H1 (cell line): ENCODE measurements at regions not wholly inside any gene's neighbourhood (a gene's known extent, or its start where the extent isn't known, plus 50 kb on each side); places are given as distances from the start of the nearest gene placed in this dataset.

Experiments used
- CTCF ChIA-PET: fragments of 300-600 bp; sonication (Branson Sonifier 250); formaldehyde crosslinking; loops from one replicate; lab custom pipeline; 2021; ENCODE audit not compliant: partially characterized antibody; lab: Charles Lee
- POLR2A ChIA-PET: fragments of 300-600 bp; sonication (Branson Sonifier 250); formaldehyde crosslinking; loops from one replicate; lab custom pipeline; 2021; ENCODE audit warnings: inconsistent platforms; ENCODE audit not compliant: partially characterized antibody; lab: Charles Lee
- DNase-seq, 2 experiments: peaks; one replicate each; pipeline versions ENCODE4 v3.0.0 to v3.0.0-alpha.2; 2010 to 2022; ENCODE audit warnings: low spot score in 2 of 2, low read depth in 1 of 2, mixed read lengths in 1 of 2
- FAIRE-seq: peaks from 2 replicates; lab custom pipeline; 2011; peaks lifted over from hg19 to GRCh38; lab: Jason Lieb, UNC
- H2AFZ ChIP-seq: 2 replicates; pipeline ENCODE4 v1.8.1; 2012; ENCODE audit warnings: low read length, inconsistent platforms
- H2AK5ac ChIP-seq: 2 replicates; pipeline ENCODE4 v1.6.1; 2013; ENCODE audit warnings: low read depth, low read length
- H2BK120ac ChIP-seq: replicated peaks from 2 replicates; pipeline ENCODE3; 2013; ENCODE audit warnings: low read depth, low read length, inconsistent platforms
- H2BK12ac ChIP-seq: 2 replicates; pipeline ENCODE4 v1.6.1; 2013; ENCODE audit warnings: low read depth, low read length
- H2BK15ac ChIP-seq: 2 replicates; pipeline ENCODE4 v1.6.1; 2013; ENCODE audit warnings: low read length
- H2BK20ac ChIP-seq: 2 replicates; pipeline ENCODE4 v1.6.1; 2013; ENCODE audit warnings: low read length
- H2BK5ac ChIP-seq: 2 replicates; pipeline ENCODE4 v1.6.1; 2013; ENCODE audit warnings: low read depth, low read length
- H3K14ac ChIP-seq: 2 replicates; pipeline ENCODE4 v1.6.1; 2013; ENCODE audit warnings: inconsistent platforms; ENCODE audit not compliant: insufficient read length
- H3K18ac ChIP-seq: 2 replicates; pipeline ENCODE4 v1.6.1; 2013; ENCODE audit warnings: low read length; ENCODE audit errors: extremely low read depth
- H3K23ac ChIP-seq: 2 replicates; pipeline ENCODE4 v1.6.1; 2013; ENCODE audit warnings: inconsistent platforms; ENCODE audit not compliant: insufficient read length
- H3K23me2 ChIP-seq: 2 replicates; pipeline ENCODE4 v1.6.1; 2013; ENCODE audit warnings: low read depth, low read length
- H3K27ac ChIP-seq: 2 replicates; pipeline ENCODE4 v1.6.1; 2011; ENCODE audit warnings: low read depth, low read length, inconsistent platforms
- H3K27me3 ChIP-seq, 4 experiments: replicated peaks in 1 of 4; 1 replicate in 1 of 4; 2 replicates in 3 of 4; pipeline versions ENCODE4 v1.6.1 to v1.8.1; 2011 to 2013; ENCODE audit warnings: low read length in 3 of 4, mild to moderate bottlenecking in 3 of 4, inconsistent platforms in 2 of 4, mixed read lengths in 2 of 4, moderate library complexity in 1 of 4; ENCODE audit not compliant: control insufficient read depth in 3 of 4, insufficient read depth in 3 of 4; ENCODE audit errors: extremely low read depth in 1 of 4
- H3K36me3 ChIP-seq, 4 experiments: 2 replicates each; pipeline versions ENCODE4 v1.6.1 to v1.8.1; 2011 to 2013; ENCODE audit warnings: mild to moderate bottlenecking in 4 of 4, low read length in 3 of 4, moderate library complexity in 2 of 4, control low read depth in 1 of 4, inconsistent platforms in 1 of 4; ENCODE audit not compliant: insufficient read depth in 4 of 4, control insufficient read depth in 2 of 4
- H3K4ac ChIP-seq: replicated peaks from 2 replicates; pipeline ENCODE3; 2013; ENCODE audit warnings: low read length, low read depth, mixed read lengths, inconsistent platforms; ENCODE audit not compliant: insufficient read length
- H3K4me1 ChIP-seq, 4 experiments: replicated peaks in 1 of 4; 1 replicate in 1 of 4; 2 replicates in 3 of 4; pipeline versions ENCODE4 v1.6.1 to v1.8.1; 2011 to 2013; ENCODE audit warnings: low read length in 3 of 4, inconsistent platforms in 2 of 4, mixed read lengths in 1 of 4; ENCODE audit not compliant: insufficient read depth in 4 of 4, control insufficient read depth in 3 of 4
- H3K4me2 ChIP-seq, 2 experiments: 2 replicates each; pipeline versions ENCODE4 v1.6.1 to v1.8.1; 2011 to 2013; ENCODE audit warnings: low read depth in 2 of 2, low read length in 2 of 2, control low read depth in 1 of 2, inconsistent platforms in 1 of 2, mild to moderate bottlenecking in 1 of 2; ENCODE audit not compliant: insufficient read depth in 1 of 2
- H3K4me3 ChIP-seq, 4 experiments: fragments of 200-600, 300-600 bp in 1 of 4; sonication (generic), shearing (Covaris generic), sonication (Bioruptor Twin) in 1 of 4; 2 replicates each; pipeline versions ENCODE4 v1.5.1 to v1.8.1; 2011 to 2016; ENCODE audit warnings: low read length in 4 of 4, low read depth in 3 of 4, control low read depth in 2 of 4, inconsistent platforms in 2 of 4, mild to moderate bottlenecking in 2 of 4, mixed read lengths in 1 of 4, moderate library complexity in 1 of 4; ENCODE audit not compliant: insufficient read depth in 2 of 4; ENCODE audit errors: extremely low read depth in 1 of 4
- H3K56ac ChIP-seq: replicated peaks from 2 replicates; pipeline ENCODE3; 2013; ENCODE audit warnings: low read depth, mild to moderate bottlenecking, mixed read lengths, low read length, inconsistent platforms; ENCODE audit not compliant: insufficient read length
- H3K79me1 ChIP-seq: 2 replicates; pipeline ENCODE4 v1.6.1; 2013; ENCODE audit warnings: low read depth, low read length, control low read depth
- H3K79me2 ChIP-seq, 2 experiments: 2 replicates each; pipeline versions ENCODE4 v1.6.1 to v1.8.1; 2012 to 2013; ENCODE audit warnings: low read length in 2 of 2, mild to moderate bottlenecking in 2 of 2, inconsistent platforms in 1 of 2; ENCODE audit not compliant: insufficient read depth in 2 of 2, control insufficient read depth in 1 of 2
- H3K9ac ChIP-seq, 4 experiments: replicated peaks in 1 of 4; 1 replicate in 1 of 4; 2 replicates in 3 of 4; pipeline versions ENCODE4 v1.6.1 to v1.8.1; 2011 to 2013; ENCODE audit warnings: low read depth in 3 of 4, low read length in 3 of 4, control low read depth in 2 of 4, mild to moderate bottlenecking in 2 of 4, moderate library complexity in 2 of 4, inconsistent platforms in 1 of 4; ENCODE audit errors: extremely low read depth in 1 of 4
- H3K9me3 ChIP-seq, 2 experiments: 2 replicates each; pipeline versions ENCODE4 v1.6.1 to v1.8.1; 2012 to 2013; ENCODE audit warnings: mild to moderate bottlenecking in 2 of 2, moderate library complexity in 2 of 2, control low read depth in 1 of 2, inconsistent platforms in 1 of 2, low read depth in 1 of 2, low read length in 1 of 2, mixed read lengths in 1 of 2; ENCODE audit not compliant: insufficient read depth in 2 of 2
- H4K20me1 ChIP-seq, 2 experiments: replicated peaks in 1 of 2; 2 replicates each; pipeline versions ENCODE3 to v1.8.1; 2011 to 2013; ENCODE audit warnings: inconsistent platforms in 2 of 2, low read length in 2 of 2, mild to moderate bottlenecking in 1 of 2; ENCODE audit not compliant: insufficient read depth in 2 of 2, control insufficient read depth in 1 of 2
- H4K5ac ChIP-seq: 2 replicates; pipeline ENCODE4 v1.6.1; 2013; ENCODE audit warnings: low read length, low read depth, mixed read lengths, inconsistent platforms; ENCODE audit not compliant: insufficient read length
- H4K8ac ChIP-seq: 2 replicates; pipeline ENCODE4 v1.8.0; 2013; ENCODE audit warnings: mild to moderate bottlenecking, moderate library complexity, low read length, inconsistent platforms; ENCODE audit not compliant: insufficient read depth; ENCODE audit errors: extremely low read depth
- H4K91ac ChIP-seq: replicated peaks from 2 replicates; pipeline ENCODE3; 2013; ENCODE audit warnings: low read length, mixed read lengths, inconsistent platforms; ENCODE audit not compliant: insufficient read length
- BACH1 ChIP-seq: IDR thresholded peaks from 2 replicates; pipeline ENCODE4 v1.6.1; 2012; ENCODE audit warnings: low read length, improper control_type of control experiment
- EGR1 ChIP-seq: IDR thresholded peaks from 2 replicates; pipeline ENCODE4 v1.6.1; 2011; ENCODE audit warnings: low read depth, low read length, borderline replicate concordance
- SP2 ChIP-seq: IDR thresholded peaks from 2 replicates; pipeline ENCODE4 v1.6.1; 2012; ENCODE audit warnings: mild to moderate bottlenecking, low read length, inconsistent platforms
- SUZ12 ChIP-seq: fragments of 200-600 bp; sonication (generic); IDR thresholded peaks from 2 replicates; pipeline ENCODE4 v1.6.1; 2012; ENCODE audit warnings: mild to moderate bottlenecking, inconsistent platforms, low read length, moderate library complexity, mixed read lengths
- TEAD4 ChIP-seq: IDR thresholded peaks from 2 replicates; pipeline ENCODE4 v1.6.1; 2012; ENCODE audit warnings: low read depth, low read length, inconsistent platforms, mixed read lengths
- YY1 ChIP-seq: IDR thresholded peaks from 2 replicates; pipeline ENCODE4 v1.6.1; 2011; ENCODE audit warnings: low read depth, mild to moderate bottlenecking, low read length
- WGBS, 2 experiments: shearing (Covaris generic) in 1 of 2; methylation state at CpG; one replicate each; pipeline versions ENCODE4 v1.1.6 to v1.1.7; 2013 to 2015; ENCODE audit warnings: low lambda C conversion rate in 2 of 2, mixed read lengths in 2 of 2, inconsistent platforms in 1 of 2, low coverage in 1 of 2, missing lambda C conversion rate in 1 of 2; ENCODE audit not compliant: insufficient replicate concordance in 2 of 2, insufficient coverage in 1 of 2, insufficient read length in 1 of 2; ENCODE audit errors: extremely low coverage in 1 of 2, missing lambda C conversion rate in 1 of 2; 5-methylcytosine and 5-hydroxymethylcytosine counted together

GRCh38 chrX:6803607-6804006, 268.7 kb upstream of the VCX3A start:
- H3K14ac ChIP-seq: no peak overlapping the region
- POLR2A ChIA-PET: interaction anchor here (0.6 kb wide), 1 partner anchor 13 kb away, joined by 3 read pairs; no protein-coding TSS in a partner anchor
- no peak overlapping the region for H3K27ac ChIP-seq
- no peaks in the 10 kb centered on the region for H3K36me3 ChIP-seq
- no peak overlapping the region for H3K23ac ChIP-seq
- DNase-seq (no peak), FAIRE-seq (no peak)
- H4K91ac ChIP-seq: no peak overlapping the region
- no peak overlapping the region for H3K4me2 ChIP-seq
- no peak overlapping the region for H4K5ac ChIP-seq
- H3K4me3 ChIP-seq: no peak overlapping the region
- no peaks in the 10 kb centered on the region for H3K23me2 ChIP-seq
- H2BK120ac ChIP-seq: no peak overlapping the region
- no peak overlapping the region for H2BK20ac ChIP-seq
- no peaks in the 10 kb centered on the region for H3K9me3 ChIP-seq
- WGBS, 2 experiments: 94% methylated on average over 6 of the region's 6 CpGs; no CpG with 5 or more reads in 1 of the 2 experiments
- H3K56ac ChIP-seq: no peak overlapping the region
- TF ChIP-seq BACH1: no peak
- TF ChIP-seq EGR1: no peak
- TF ChIP-seq YY1: no peak
- no peak for TF ChIP-seq SP2
- TF ChIP-seq SUZ12: no peak
- TF ChIP-seq TEAD4: no peak
- no peak overlapping the region for H3K4ac ChIP-seq
- H2BK5ac ChIP-seq: no peak overlapping the region
- no peak overlapping the region for H2BK12ac ChIP-seq
- no peaks in the 10 kb centered on the region for H3K79me1 ChIP-seq
- CTCF ChIA-PET: no interaction called here
- no peak overlapping the region for H3K18ac ChIP-seq
- no peak overlapping the region for H2AK5ac ChIP-seq
- H3K9ac ChIP-seq: no peak overlapping the region
- H2BK15ac ChIP-seq: no peak overlapping the region
- H3K27me3 ChIP-seq: no peaks in the 10 kb centered on the region
- no peak overlapping the region for H4K8ac ChIP-seq
- no peak overlapping the region for H2AFZ ChIP-seq
- H3K4me1 ChIP-seq: peaks cover 0 to 3% (median 0%) of the 10 kb centered on the region in 4 experiments; a peak in 1 of 7 replicates
- H4K20me1 ChIP-seq: no peaks in the 10 kb centered on the region
- H3K79me2 ChIP-seq: no peaks in the 10 kb centered on the region
